Neutrophil (primary cell): ENCODE measurements at regions not wholly inside any gene's neighbourhood (a gene's known extent, or its start where the extent isn't known, plus 50 kb on each side); places are given as distances from the start of the nearest gene placed in this dataset.

Source experiments
- H3K27ac ChIP-seq: fragments of 200-600 bp; sonication (generic); 2 replicates; pipeline ENCODE4 v1.5.1; 2016; ENCODE audit warnings: mild to moderate bottlenecking, moderate library complexity
- H3K27me3 ChIP-seq: fragments of 200-600 bp; sonication (generic); 2 replicates; pipeline ENCODE4 v1.6.0; 2016; ENCODE audit warnings: mild to moderate bottlenecking
- H3K36me3 ChIP-seq: fragments of 200-600 bp; sonication (generic); 2 replicates; pipeline ENCODE4 v1.5.1; 2017
- H3K4me1 ChIP-seq, 2 experiments: fragments of 200-600 bp in 1 of 2; sonication (generic) in 1 of 2; 1 replicate in 1 of 2; 2 replicates in 1 of 2; pipeline versions ENCODE4 v1.5.1 to v1.6.1; 2013 to 2016; ENCODE audit warnings: low read depth in 1 of 2, low read length in 1 of 2, mild to moderate bottlenecking in 1 of 2, moderate library complexity in 1 of 2; ENCODE audit not compliant: control insufficient read depth in 1 of 2, insufficient read depth in 1 of 2
- H3K4me3 ChIP-seq, 2 experiments: fragments of 200-600 bp in 1 of 2; sonication (generic) in 1 of 2; 1 replicate in 1 of 2; 2 replicates in 1 of 2; pipeline ENCODE4 v1.5.1; 2013 to 2016; ENCODE audit warnings: low read depth in 1 of 2, low read length in 1 of 2, mild to moderate bottlenecking in 1 of 2, moderate library complexity in 1 of 2
- H3K9me3 ChIP-seq: fragments of 200-600 bp; sonication (generic); 2 replicates; pipeline ENCODE4 v1.5.1; 2016
- CTCF ChIP-seq: fragments of 200-600 bp; sonication (generic); IDR thresholded peaks from 2 replicates; pipeline ENCODE4 v1.5.1; 2016; ENCODE audit warnings: antibody characterized with exemption

- no peak for TF ChIP-seq CTCF
- Histone ChIP-seq H3K4me1 (no peaks in the 10 kb centered on the region), H3K9me3 (no peaks in the 10 kb centered on the region), H3K36me3 (no peaks in the 10 kb centered on the region), H3K27ac (no peak overlapping the region), H3K4me3 (no peak overlapping the region), H3K27me3 (no peaks in the 10 kb centered on the region)
These were observed 369.2 kb downstream of the TLE4 start for GRCh38 chr9:79940919-79941318.

GRCh38 chr9:79939819-79940218 is 368.1 kb downstream of the TLE4 start:
- Histone ChIP-seq H3K36me3 (no peaks in the 10 kb centered on the region), H3K27me3 (no peaks in the 10 kb centered on the region), H3K4me3 (no peak overlapping the region), H3K9me3 (no peaks in the 10 kb centered on the region), H3K27ac (no peak overlapping the region), H3K4me1 (no peaks in the 10 kb centered on the region)
- no peak for TF ChIP-seq CTCF

- H3K36me3 ChIP-seq, result no peaks in the 10 kb centered on the region
- H3K27ac ChIP-seq, result no peak overlapping the region
- no peaks in the 10 kb centered on the region for H3K9me3 ChIP-seq
- H3K4me3 ChIP-seq, result no peak overlapping the region
- no peak for TF ChIP-seq CTCF
- H3K4me1 ChIP-seq, result no peaks in the 10 kb centered on the region
- no peaks in the 10 kb centered on the region for H3K27me3 ChIP-seq
These were observed 364.6 kb downstream of the TLE4 start for GRCh38 chr9:79936336-79936735.

GRCh38 chr9:79929285-79929684 is 357.5 kb downstream of the TLE4 start:
- Histone ChIP-seq H3K27me3 (no peaks in the 10 kb centered on the region), H3K36me3 (no peaks in the 10 kb centered on the region), H3K4me1 (no peaks in the 10 kb centered on the region), H3K9me3 (no peaks in the 10 kb centered on the region), H3K27ac (no peak overlapping the region), H3K4me3 (no peak overlapping the region)
- no peak for TF ChIP-seq CTCF

GRCh38 chr9:79928661-79929223 is 357.0 kb downstream of the TLE4 start:
- no peak overlapping the region for H3K4me3 ChIP-seq
- no peaks in the 10 kb centered on the region for H3K27me3 ChIP-seq
- no peaks in the 10 kb centered on the region for H3K9me3 ChIP-seq
- H3K4me1 ChIP-seq, result no peaks in the 10 kb centered on the region
- H3K27ac ChIP-seq, result no peak overlapping the region
- H3K36me3 ChIP-seq, result no peaks in the 10 kb centered on the region
- TF ChIP-seq CTCF, result no peak

GRCh38 chr9:79925326-79925725 is 353.6 kb downstream of the TLE4 start:
- H3K9me3 ChIP-seq, result no peaks in the 10 kb centered on the region
- no peaks in the 10 kb centered on the region for H3K36me3 ChIP-seq

More at GRCh38 chr9:79925326-79925725, 353.6 kb downstream of the TLE4 start:
- Histone ChIP-seq H3K27me3 (no peaks in the 10 kb centered on the region), H3K27ac (no peak overlapping the region), H3K4me3 (no peak overlapping the region), H3K4me1 (no peaks in the 10 kb centered on the region)
- TF ChIP-seq CTCF, result no peak
